Hematopoietic multipotent progenitor cell treated with erythropoietin and hydrocortisone succinate and interleukin-3 and kit ligand, for 6 days (in vitro differentiated cells): ENCODE measurements at regions not wholly inside any gene's neighbourhood (a gene's known extent, or its start where the extent isn't known, plus 50 kb on each side); places are given as distances from the start of the nearest gene placed in this dataset.

Source experiments
- DNase-seq: peaks from one replicate; pipeline ENCODE4 v3.0.0-alpha.2; 2015

DNA sequence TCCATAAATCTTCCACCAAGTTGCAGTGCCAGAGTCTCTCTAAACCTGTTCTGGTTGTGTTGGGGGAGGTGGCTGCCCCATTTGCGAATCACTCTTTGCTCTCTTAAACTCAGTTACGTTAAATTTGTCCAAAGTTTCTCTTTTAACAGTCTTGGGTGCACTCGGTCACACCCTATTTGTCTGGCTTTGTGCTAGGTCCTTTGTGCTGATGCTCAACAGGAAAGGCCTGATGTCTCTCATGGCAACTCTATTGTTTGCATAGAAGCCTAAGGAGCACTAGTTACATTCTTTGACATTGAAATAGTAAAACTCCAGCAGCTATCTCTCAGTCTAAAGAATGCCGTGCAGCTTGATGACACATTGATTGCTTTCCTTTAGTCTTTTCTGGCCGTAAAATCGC lies 105.1 kb downstream of the TRMT11 start:
- DNase-seq = no peak

GRCh38 chr6:126093108-126093507 lies 106.8 kb downstream of the TRMT11 start:
- no peak for DNase-seq

DNA sequence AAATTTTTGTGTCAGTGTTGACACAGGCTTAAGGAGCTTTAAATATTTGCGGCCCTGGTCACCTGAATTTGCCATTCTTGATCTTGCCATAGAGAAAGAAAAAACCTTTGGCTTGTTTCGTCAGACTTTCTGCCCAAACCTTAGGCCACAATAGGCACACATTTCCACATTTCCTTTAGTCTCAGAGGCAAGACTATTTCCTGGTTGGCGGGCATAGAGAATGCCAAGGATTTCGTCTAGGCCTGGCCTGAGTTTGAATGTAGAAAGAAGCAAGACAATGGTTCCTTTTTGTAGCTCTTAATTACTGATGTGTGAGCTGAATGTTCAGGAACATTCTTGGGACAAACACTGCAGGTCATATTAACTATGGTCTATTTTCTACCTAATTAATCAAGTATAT lies 108.1 kb downstream of the TRMT11 start:
- DNase-seq = no peak

- DNase-seq = no peak
Observed at GRCh38 chr6:126100386-126100785, 114.0 kb downstream of the TRMT11 start.

DNA sequence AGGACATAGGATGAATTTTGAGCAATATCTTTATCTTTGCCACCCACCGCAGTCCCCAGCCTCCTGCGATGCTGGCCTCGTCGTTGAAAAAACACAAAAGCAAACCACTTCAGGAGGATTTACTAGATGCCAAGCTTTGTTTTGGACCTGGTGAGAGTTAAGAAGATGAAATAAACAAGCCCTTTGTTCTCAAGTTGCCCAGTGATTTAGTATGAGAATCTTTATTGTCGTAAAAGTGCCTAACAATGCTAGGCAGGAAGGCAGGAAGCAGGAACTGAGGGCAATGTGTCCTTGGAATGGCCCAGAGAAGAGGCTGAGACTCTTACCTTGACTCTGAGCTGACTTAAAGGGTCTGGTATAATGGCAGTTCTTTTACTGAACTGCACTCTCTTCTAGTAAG lies 116.0 kb downstream of the TRMT11 start:
- no peak for DNase-seq

DNA sequence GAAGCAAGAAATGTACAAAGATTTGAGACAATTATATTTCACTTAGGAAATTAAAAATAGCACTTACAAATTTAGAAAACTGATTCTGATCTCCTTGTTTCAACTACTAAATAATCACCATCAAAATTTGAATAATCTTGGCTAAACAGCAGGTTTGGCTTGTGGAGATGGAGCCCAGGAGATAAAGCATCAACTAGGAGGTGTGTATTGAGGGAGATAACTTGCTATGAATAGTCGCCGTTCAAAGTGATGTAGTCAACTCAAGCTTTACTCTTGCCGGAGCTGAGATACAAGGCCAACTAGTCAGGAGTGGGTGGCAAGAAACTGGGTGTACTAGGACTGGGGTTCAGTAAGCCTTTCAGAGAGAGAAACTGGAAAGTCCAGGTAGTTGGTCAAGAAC lies 117.7 kb downstream of the TRMT11 start:
- no peak for DNase-seq

GRCh38 chr6:126107475-126108166 lies 121.3 kb downstream of the TRMT11 start:
- no peak for DNase-seq

GRCh38 chr6:126110512-126111270 lies 124.4 kb downstream of the TRMT11 start:
- peak; percentile 62 for DNase-seq

DNA sequence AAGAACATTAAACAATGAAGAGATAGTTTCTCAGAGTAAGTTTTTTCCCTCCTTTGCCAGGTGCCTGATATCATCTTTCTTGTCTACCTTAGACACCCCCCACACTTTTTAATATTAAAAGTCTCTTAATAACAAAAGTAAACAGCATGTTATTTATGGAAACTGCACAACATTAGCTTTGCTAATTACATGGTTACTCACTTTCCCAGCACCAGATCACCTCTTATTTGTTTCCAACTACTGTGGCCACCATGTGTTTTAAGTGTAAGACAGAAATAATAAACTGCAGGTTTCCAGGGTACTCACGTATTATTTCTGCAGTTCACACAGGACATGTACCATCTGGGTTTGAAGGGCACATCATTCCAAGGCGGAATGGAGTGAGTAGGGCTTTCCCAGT lies 125.0 kb downstream of the TRMT11 start:
- DNase-seq = no peak

- peak; percentile 95 for DNase-seq
Observed at GRCh38 chr6:126112171-126112632, 125.9 kb downstream of the TRMT11 start.

GRCh38 chr6:126113261-126113660 lies 126.9 kb downstream of the TRMT11 start:
- no peak for DNase-seq

DNA sequence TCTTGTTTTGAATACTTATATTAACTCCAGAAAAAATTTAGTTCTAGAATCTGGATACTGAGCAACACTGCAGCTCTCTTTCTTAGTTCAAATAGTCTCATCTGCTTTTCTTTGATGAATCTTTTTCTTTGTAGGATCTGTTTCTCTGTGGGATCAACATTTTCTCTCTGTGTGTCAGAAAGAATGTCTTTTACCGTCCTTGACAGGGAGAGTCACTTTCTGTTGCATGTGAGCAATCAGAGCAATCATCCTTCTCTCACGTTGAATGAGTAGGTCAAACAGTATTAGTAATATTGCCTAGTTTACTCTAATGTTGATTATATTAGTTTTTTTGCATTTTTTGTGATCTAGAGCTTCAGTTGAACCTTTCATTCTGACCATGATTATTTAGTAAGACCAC lies 130.9 kb downstream of the TRMT11 start:
- DNase-seq = no peak

DNA sequence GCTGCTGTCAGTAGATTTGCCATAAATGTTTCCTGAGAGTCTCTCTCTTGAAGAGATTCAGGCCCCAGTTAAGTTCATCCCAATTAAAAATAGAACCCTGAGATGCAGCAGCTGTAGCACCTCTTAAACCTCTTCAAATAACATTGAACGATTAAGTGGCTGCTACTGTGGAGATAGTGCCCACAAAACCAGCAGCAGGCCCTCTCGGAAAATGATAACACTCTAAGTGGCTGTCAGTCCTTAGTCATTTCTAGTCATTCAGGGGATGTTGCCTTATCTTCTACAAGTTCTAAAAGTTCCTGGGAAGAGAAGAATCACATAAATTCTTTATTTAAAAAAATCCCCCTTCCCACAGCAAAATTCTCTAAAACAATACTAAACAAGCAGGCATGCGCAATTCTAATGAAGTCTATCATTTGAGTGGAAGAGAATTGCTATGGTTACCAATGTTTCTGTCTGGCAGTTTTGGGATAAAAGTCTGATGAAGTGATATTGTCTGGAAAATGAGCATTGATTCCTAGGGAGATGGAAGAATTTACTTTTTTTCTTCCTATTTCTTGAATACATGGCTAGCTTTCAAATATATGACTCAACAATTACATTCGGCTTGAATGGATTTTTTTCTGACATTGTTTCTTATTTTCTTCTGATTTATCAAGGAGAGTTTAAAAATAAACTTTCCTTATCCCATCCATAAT lies 131.9 kb downstream of the TRMT11 start:
- peak; percentile 91 for DNase-seq

GRCh38 chr6:126118936-126119335 lies 132.6 kb downstream of the TRMT11 start:
- DNase-seq = no peak

DNA sequence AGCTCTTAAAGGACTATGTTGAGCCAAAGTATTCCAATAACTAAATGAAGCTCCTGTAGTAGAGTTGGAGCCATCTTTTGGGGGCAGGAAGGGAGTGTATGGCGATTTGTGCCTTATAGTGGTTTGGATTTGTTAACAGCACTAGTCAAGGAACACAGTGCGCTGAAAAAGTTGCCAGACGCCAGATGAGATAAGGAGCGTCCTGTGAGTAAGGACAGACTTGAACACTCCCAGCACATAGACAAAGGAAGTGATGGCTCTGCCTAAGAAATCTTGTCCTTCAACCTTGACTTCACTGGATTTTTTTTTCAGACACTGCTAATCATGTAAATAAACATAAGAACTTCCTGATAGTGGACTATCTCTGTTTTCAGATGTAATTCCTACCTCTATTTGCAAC lies 136.9 kb downstream of the TRMT11 start:
- peak; percentile 91 for DNase-seq

GRCh38 chr6:126127659-126128058 lies 141.3 kb downstream of the TRMT11 start:
- DNase-seq = peak; percentile 27

GRCh38 chr6:126131246-126131645 lies 144.9 kb downstream of the TRMT11 start:
- no peak for DNase-seq

DNA sequence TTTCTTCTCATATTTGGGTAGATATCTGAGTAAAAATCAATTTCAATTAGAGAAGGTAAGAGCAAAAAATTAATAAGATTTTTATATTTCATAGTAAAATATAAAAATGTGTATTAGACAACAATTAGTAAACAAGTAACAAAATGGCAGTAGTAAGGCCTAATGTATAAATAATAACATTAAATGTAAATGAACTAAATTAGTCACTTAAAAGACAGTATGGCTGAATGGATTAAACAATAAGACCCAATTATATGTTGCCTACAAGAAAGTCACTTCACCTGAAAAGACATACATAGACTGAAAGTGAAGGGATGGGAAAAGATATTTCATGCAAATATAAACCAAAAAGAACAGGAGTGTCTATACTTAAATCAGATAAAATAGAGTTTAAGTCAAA lies 147.6 kb downstream of the TRMT11 start:
- no peak for DNase-seq

GRCh38 chr6:126134491-126134890 lies 148.2 kb downstream of the TRMT11 start:
- no peak for DNase-seq

DNA sequence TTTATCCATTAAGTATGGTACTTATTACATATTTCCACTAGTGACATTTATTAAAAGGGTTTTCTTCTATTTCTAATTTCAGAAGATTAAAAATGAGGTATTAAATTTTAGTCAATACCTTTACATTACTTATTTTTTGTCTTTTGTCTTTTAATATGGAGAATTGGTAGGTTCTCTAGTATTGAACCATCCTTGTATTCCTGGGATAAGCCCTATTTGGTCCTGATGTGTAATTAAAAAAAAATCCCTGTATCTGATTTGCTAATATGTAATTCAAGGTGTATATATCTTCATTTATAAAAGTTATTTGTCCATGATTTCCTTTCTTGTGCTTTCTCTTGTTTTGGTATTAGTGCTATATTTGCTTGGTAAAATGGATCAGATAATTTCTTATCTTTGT lies 153.7 kb downstream of the TRMT11 start:
- no peak for DNase-seq

GRCh38 chr6:126143761-126144251 lies 157.5 kb downstream of the TRMT11 start:
- DNase-seq = no peak

GRCh38 chr6:126145351-126145750 lies 159.0 kb downstream of the TRMT11 start:
- no peak for DNase-seq

DNA sequence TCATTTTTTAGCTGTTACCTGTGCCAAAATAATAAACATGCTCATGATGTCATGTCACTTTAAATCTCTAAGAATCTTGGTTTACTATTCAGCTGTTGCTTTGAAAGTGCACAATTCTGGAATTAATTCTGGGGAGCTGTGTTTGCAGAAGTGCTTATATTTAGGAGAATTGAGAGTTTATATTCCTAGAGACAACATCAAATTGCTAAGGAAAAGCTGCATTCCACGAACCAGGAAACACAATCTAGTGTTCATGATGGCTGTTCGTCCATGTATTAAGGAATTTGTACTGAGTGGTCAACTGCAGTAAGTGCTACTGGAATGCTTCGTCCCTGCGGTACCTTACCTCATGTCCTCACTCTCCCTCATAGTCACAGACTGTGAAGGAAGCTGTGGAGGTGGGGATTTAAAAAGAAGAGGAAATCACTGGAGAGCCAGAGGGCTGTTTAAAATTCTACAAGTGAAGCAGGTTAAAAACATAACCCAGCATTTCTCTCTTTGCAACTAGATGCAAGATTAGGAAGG lies 161.0 kb downstream of the TRMT11 start:
- no peak for DNase-seq
